ENCODE measurements at regions not wholly inside any gene's neighbourhood (a gene's known extent, or its start where the extent isn't known, plus 50 kb on each side); places are given as distances from the start of the nearest gene placed in this dataset.

DNA sequence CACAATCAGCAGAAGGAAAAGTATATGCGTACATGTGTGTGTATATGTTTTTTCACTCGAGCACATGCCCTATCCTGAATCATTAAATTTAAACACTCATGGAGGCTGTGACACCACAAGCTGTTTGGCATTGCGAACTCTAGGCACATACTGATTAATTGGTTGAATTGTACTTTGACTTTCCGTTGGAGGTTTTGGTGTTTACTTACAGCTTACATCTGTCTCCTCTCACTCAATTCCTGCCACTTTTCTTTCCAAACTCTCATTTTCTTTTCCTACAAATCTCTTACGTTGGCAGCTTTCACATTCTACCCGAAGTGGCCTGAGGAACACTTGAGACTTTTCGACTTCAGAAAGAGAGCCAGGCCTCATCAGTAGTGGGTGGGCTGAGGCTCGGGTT is 434.1 kb upstream of the SEMA6D start:
- H3K4me3 Mint-ChIP-seq (ENCODE audit: low read depth): no peak overlapping the region
- peaks cover 2% of the 10 kb centered on the region for H3K36me3 Mint-ChIP-seq (ENCODE audit: insufficient read depth)
- H3K27me3 Mint-ChIP-seq: no peaks in the 10 kb centered on the region
- DNase-seq (ENCODE audit: low spot score, unreplicated experiment): no peak
- peak overlapping the region; percentile 50 for H3K27ac Mint-ChIP-seq
- peaks cover 12% of the 10 kb centered on the region for H3K4me1 Mint-ChIP-seq (ENCODE audit: low read depth)
- H3K9me3 Mint-ChIP-seq (ENCODE audit: low read depth): peaks cover 9% of the 10 kb centered on the region
- TF ChIP-seq, protein P1, sequence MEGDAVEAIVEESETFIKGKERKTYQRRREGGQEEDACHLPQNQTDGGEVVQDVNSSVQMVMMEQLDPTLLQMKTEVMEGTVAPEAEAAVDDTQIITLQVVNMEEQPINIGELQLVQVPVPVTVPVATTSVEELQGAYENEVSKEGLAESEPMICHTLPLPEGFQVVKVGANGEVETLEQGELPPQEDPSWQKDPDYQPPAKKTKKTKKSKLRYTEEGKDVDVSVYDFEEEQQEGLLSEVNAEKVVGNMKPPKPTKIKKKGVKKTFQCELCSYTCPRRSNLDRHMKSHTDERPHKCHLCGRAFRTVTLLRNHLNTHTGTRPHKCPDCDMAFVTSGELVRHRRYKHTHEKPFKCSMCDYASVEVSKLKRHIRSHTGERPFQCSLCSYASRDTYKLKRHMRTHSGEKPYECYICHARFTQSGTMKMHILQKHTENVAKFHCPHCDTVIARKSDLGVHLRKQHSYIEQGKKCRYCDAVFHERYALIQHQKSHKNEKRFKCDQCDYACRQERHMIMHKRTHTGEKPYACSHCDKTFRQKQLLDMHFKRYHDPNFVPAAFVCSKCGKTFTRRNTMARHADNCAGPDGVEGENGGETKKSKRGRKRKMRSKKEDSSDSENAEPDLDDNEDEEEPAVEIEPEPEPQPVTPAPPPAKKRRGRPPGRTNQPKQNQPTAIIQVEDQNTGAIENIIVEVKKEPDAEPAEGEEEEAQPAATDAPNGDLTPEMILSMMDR (IDR thresholded peaks at IDR 0.05; ENCODE audit: unreplicated experiment): no peak

DNA sequence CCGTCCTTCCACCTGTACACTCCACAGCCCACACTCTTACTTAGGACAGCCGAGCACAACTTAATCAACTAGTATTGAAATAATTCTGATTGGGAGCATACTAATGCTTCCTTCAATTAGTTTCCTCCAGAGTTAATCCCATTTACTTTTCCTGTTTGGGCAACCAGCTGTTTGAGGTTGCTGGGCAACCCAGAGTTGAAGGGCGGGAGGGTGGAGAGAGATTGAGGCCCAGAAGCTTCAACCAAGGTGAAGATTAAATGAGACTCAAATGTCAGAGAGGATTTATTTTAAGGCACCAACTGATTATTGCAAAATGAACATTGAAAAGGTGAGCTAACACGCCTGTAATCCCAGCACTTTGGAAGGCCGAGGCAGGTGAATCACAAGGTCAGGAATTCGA is 428.5 kb upstream of the SEMA6D start:
- no peaks in the 10 kb centered on the region for H3K27me3 Mint-ChIP-seq
- H3K9me3 Mint-ChIP-seq (ENCODE audit: low read depth): peaks cover 9% of the 10 kb centered on the region
- no peak for DNase-seq (ENCODE audit: low spot score, unreplicated experiment)
- no peak overlapping the region for H3K27ac Mint-ChIP-seq
- TF ChIP-seq, protein P1 (IDR thresholded peaks at IDR 0.05; ENCODE audit: unreplicated experiment): no peak
- peaks cover 8% of the 10 kb centered on the region for H3K4me1 Mint-ChIP-seq (ENCODE audit: low read depth)
- no peak overlapping the region for H3K4me3 Mint-ChIP-seq (ENCODE audit: low read depth)
- H3K36me3 Mint-ChIP-seq (ENCODE audit: insufficient read depth): peaks cover 2% of the 10 kb centered on the region

DNA sequence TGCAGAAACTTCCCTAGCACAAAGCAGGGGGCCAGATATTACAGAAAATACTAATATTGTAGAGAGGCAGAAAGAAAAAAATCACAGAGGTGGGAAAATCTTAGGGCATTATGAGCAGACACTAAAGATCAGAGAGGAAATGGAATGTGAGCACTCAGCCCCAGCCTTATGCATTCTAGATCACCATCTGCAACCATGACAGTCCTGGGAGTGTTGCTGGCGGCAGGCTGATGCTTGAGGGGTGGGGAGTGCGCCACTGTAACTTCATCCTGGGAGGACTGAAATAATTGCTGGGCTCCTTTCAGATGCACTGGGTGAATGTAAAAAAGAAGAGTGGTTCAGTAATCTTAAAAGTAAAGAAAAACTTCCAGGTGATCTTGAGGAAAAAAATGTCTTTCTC is 427.6 kb upstream of the SEMA6D start:
- peaks cover 2% of the 10 kb centered on the region for H3K36me3 Mint-ChIP-seq (ENCODE audit: insufficient read depth)
- TF ChIP-seq, protein P1 (IDR thresholded peaks at IDR 0.05; ENCODE audit: unreplicated experiment): no peak
- H3K4me3 Mint-ChIP-seq (ENCODE audit: low read depth): no peak overlapping the region
- H3K27me3 Mint-ChIP-seq: no peaks in the 10 kb centered on the region
- H3K27ac Mint-ChIP-seq: no peak overlapping the region
- peaks cover 9% of the 10 kb centered on the region for H3K9me3 Mint-ChIP-seq (ENCODE audit: low read depth)
- no peak for DNase-seq (ENCODE audit: low spot score, unreplicated experiment)
- peaks cover 10% of the 10 kb centered on the region for H3K4me1 Mint-ChIP-seq (ENCODE audit: low read depth)

DNA sequence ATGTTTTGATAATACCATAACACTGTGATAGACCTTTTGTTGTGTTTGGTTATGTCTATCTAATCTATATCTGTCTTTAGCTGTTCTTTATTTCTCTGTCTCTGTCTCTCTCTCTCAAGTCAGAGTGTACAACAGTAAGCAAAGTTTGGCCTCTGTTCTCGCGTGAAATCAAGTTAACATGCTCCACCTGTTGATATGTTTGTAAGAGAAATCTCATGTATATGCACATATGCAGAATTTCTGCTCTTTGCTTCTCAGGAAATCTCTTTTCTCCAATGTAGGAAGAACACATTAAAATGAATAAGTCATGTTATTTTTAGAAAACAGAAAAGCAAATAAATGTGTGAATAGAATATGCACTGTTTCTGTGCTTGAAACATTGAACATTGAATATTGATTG is 425.5 kb upstream of the SEMA6D start:
- no peak for DNase-seq (ENCODE audit: low spot score, unreplicated experiment)
- Mint-ChIP-seq H3K4me3 (ENCODE audit: low read depth) (no peak overlapping the region), H3K36me3 (ENCODE audit: insufficient read depth) (peaks cover 2% of the 10 kb centered on the region), H3K4me1 (ENCODE audit: low read depth) (peaks cover 10% of the 10 kb centered on the region), H3K9me3 (ENCODE audit: low read depth) (peaks cover 8% of the 10 kb centered on the region), H3K27me3 (no peaks in the 10 kb centered on the region), H3K27ac (no peak overlapping the region)
- TF ChIP-seq, protein P1 (IDR thresholded peaks at IDR 0.05; ENCODE audit: unreplicated experiment): no peak

- DNase-seq (ENCODE audit: low spot score, unreplicated experiment): no peak
- Mint-ChIP-seq H3K27ac (no peak overlapping the region), H3K9me3 (ENCODE audit: low read depth) (peaks cover 1% of the 10 kb centered on the region), H3K4me3 (ENCODE audit: low read depth) (no peak overlapping the region), H3K27me3 (no peaks in the 10 kb centered on the region), H3K4me1 (ENCODE audit: low read depth) (peaks cover 10% of the 10 kb centered on the region), H3K36me3 (ENCODE audit: insufficient read depth) (peaks cover under 1% of the 10 kb centered on the region)
- TF ChIP-seq, protein P1 (IDR thresholded peaks at IDR 0.05; ENCODE audit: unreplicated experiment): no peak
Observed at GRCh38 chr15:47292638-47293190, 424.6 kb upstream of the SEMA6D start.

Data from progenitor cell of endocrine pancreas (in vitro differentiated cells).